ENCODE measurements at regions not wholly inside any gene's neighbourhood (a gene's known extent, or its start where the extent isn't known, plus 50 kb on each side); places are given as distances from the start of the nearest gene placed in this dataset.
A peak's percentile ranks its signal among the peaks of the same experiment; 100 is the strongest.
"Not testable (repeated sequence)": the region's sequence is repeated elsewhere in the genome, so short reads cannot be mapped to it uniquely, and the experiment has no call there.

- DNase-seq: no peak
Measured at GRCh38 chr14:103186909-103187586, 63.8 kb downstream of the TNFAIP2 start.

DNA sequence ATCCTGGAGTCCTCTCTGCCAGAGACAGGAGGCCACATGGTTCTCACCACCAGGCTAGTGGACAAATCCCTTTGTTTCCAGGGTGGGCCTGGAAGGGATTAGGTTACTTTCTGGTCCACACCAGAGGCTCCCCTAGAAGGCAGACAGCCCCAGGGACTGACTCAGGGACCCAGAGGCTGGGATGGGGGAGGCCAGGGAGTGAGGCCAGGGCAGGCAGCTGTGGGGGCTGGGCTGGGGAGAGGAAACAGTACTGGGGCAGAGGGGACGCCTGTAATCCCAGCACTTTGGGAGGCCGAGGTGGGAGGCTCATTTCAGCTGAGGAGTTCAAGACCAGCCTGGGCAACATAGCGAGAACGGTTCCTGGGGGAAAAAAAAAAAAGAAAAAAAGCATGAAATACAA, 64.7 kb downstream of the TNFAIP2 start:
- no peak for DNase-seq

GRCh38 chr14:103188810-103189480, 65.7 kb downstream of the TNFAIP2 start:
- peak; percentile 41 for DNase-seq

DNA sequence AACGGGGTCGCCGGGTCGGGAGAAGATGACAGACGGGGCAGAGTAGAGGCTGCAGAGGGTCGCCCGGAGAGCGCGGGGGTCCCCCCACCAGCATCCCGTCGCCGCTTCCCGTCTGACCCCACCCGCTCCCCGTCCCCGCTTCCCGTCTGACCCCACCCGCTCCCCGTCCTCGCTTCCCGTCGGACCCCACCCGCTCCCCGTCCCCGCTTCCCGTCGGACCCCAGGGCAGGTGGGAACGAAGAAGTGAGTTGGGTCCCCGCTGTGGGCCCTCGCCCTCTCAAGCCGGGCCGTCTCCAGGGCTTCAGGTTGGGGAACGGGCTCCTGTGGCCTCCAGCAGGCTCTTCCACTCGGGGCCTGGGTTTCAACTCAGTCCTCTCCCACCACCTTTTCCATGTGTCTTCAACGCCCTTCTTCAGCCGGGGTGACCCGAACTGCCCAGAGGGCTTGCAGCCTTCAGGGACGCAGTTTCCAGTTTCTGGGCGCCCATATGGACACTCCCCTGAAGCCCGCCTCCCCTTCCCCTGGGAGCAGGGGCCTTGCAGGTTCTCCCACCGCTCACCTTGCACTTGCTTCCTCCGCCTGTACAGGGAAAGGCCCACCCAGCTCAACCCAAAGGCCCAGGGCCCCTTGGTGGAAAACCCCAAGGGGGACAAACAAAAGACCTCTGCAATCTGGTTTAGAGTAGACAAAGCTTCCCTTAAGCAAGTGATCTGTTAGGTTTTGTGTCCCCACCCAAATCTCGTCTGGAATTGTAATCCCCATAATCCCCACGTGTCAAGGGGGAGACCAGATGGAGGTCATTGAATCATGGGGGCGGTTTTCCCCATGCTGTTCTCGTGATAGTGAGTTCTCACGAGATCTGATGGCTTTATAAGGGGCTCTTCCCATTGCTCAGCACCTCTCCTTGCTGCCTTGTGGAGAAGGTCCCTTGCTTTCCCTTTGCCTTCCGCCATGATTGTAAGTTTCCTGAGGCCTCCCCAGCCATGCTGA, 66.5 kb downstream of the TNFAIP2 start:
- no peak for DNase-seq

DNA sequence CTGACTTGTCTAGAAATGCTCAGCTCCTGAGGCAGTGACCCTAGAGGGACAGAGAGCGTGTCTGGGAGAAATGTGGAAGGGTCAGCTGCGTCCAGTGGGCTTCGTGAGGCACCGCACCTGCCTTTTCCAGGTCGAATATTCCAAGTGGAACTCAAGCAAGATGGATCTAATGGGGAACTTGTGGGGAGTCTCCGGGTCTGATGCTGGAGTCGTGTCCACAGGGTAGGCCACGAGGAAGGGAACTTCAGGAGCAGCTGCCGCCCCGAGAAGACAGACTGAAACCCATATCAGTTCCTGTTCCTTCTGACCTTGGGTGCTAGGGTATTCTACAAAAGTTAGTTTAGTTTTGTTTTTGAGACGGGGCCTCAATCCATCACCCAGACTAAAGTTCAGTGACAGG, 67.5 kb downstream of the TNFAIP2 start:
- no peak for DNase-seq

- DNase-seq: no peak
Measured at GRCh38 chr14:103191844-103192243, 68.6 kb downstream of the TNFAIP2 start.

- no peak for DNase-seq
Measured at GRCh38 chr14:103192246-103192840, 69.1 kb downstream of the TNFAIP2 start.

- DNase-seq: not testable (repeated sequence)
Measured at GRCh38 chr14:103192861-103193260, 69.6 kb downstream of the TNFAIP2 start.

DNA sequence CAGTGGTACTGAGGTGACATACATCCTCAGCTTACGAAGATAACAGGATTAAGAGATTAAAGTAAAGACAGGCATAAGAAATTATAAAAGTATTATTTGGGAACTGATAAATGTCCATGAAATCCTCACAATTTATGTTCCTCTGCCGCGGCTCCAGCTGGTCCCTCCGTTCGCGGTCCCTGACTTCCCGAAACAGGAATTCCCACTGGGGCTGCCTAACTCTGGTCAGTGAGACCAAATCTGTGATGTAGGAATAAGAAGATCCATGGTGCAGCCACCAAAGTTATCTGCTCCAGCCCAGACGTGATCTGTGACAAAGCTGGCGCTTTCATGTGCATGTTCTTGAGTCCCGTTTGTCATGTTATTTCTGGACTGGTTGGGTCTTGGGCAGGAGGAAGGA, 70.2 kb downstream of the TNFAIP2 start:
- not testable (repeated sequence) for DNase-seq

DNA sequence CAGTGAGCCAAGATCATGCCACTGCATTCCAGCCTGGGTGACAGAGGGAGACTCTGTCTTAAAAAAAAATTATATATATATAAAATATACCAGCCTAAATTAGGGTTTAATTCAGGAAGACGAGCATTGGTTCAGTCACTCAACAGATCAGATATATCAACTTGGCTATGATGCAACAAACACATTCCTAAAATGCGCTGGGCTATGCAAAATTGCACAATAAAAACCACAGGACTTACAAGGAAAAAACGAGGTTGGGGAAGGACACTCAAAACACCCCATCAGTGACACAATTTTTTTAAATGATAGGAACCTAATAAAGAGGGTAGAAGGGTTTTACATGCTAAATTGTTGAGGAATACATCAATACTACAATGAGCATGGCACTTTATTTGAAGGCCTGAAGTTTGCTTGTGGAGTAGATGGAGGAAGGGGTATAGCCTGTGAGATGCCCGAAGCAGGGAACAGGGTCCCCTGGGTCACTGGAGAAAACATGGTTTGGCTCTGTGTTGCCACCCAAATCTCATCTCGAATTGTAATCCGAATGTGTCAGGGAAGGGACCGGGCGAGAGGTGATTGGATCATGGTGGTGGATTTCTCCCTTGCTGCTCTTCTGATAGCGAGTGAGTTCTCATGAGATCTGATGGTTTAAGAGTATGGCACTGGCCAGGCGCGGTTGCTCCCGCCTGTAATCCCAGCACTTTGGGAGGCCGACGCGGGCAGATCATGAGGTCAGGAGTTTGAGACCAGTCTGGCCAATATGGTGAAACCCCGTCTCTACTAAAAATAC, 71.2 kb downstream of the TNFAIP2 start:
- no peak for DNase-seq

- no peak for DNase-seq
Measured at GRCh38 chr14:103195828-103196615, 72.8 kb downstream of the TNFAIP2 start.

DNA sequence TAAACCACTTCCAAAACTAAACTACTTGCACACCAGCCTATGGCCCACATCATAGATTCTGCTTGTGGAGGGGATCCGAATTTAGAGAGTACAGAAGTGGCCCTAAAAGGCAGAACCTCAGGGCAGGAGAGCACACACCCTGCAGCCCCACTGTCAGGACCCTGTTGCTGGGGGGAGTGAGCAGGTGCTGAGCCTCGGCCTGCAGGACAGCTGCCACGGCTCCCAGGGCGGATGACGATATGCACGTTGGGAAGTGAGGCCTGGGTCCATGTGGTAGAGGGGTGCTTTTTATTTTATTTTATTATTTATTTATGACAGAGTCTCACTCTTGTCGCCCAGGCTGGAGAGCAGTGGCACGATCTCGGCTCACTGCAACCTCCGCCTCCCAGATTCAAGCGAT, 73.5 kb downstream of the TNFAIP2 start:
- no peak for DNase-seq

GRCh38 chr14:103198131-103199105, 75.2 kb downstream of the TNFAIP2 start:
- no peak for DNase-seq

DNA sequence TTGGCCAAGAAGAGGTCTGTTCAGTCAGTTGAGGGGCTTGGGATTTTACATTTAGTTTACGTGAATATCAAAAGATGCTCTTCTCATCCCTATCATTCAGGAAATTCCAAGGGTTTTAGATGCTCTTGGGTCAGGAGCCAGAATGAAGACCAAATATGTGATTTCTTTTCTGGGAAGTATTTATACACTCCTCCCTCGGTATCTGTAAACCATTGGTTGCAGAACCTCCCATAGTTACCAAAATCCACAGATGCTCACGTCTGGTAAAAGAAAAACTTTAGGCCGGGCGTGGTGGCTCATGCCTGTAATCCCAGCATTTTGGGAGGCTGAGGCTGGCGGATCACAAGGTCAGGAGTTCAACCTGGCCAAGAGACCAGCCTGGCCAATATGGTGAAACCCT, 75.9 kb downstream of the TNFAIP2 start:
- DNase-seq: no peak

DNA sequence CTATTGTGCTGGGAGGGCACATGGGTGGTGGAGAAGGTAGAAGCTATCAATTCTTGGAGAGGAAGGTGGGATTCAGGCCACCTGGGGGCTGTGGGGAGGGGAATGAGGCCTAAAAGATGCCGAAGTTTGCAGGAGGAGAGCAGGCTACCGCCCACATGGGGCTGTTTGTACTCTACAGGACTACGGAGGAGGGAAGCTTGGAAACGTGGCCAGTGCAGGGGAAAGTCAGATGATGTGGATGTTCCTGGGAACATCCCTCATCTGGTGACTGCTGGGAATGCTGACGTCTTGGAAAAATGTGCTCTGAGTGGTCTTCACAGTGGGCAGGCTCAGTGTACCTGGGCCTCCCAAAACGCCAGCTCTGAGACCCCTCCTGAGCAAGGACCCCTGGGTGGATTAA, 78.5 kb downstream of the TNFAIP2 start:
- no peak for DNase-seq

DNA sequence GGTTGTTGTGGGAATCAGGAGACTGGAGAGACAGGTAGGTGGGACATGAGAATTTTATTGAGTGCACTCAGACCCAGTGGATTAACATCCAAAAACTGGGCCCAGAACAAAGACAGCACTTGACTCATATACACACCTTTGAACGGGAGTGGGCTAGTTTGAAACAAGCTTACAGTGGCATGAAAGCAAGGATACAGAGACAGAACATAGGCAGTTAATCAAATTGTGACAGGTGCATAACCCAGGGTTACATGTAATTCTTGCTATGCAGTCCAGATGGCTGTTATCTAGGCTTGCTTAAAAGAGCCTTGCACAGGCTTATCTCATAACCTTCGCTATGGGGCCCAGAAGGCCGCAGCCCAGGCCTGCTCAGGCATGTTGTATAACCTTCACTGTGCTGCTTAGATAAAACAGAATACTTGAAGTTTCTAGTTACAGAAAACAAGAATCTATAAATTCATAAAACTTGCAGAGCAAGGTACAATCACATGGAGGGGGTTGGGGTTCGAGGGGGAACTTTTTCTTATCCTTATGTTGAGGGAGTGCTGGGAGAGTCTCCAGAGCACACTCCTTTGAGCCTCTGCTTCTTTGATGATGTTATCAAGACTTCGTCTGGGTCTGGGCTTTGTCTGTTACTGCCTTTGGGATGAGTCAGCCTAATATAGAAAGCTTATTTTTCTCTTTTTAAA, 81.7 kb downstream of the TNFAIP2 start:
- no peak for DNase-seq

- DNase-seq: no peak
Measured at GRCh38 chr14:103205541-103205906, 82.3 kb downstream of the TNFAIP2 start.

DNA sequence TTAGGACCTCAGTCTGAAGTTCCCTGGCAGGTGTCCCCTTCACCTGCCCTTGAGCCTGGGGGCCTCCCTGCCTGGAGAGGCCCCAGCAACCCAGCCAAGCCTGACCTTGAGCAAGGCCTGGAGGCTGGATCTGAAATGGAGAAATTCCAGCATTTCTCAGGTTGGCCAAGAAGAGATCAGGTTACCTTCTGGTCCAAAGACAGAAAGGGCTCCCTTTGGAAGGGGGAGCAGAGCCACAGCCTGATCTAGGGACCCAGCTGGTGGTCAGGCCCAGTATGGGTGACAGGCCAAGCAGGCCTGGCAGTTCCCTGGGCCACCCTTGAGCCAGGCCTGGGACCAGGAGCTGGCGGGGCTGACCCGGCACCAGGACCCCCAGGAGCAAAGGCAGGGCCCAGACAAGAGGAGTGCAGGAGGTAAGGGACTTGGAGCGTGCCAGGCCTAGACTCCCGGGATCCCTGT, 82.8 kb downstream of the TNFAIP2 start:
- DNase-seq: no peak

- DNase-seq: no peak
Measured at GRCh38 chr14:103206836-103207387, 83.7 kb downstream of the TNFAIP2 start.
